B cell (primary cell): ENCODE measurements at regions not wholly inside any gene's neighbourhood (a gene's known extent, or its start where the extent isn't known, plus 50 kb on each side); places are given as distances from the start of the nearest gene placed in this dataset.

Experiments used
- ATAC-seq: fragments of 200-7000 bp; cut with Tn5 transposase; one replicate; pipeline ENCODE4 v1.10.0; 2021; ENCODE audit warnings: low read depth, mild to moderate bottlenecking, moderate number of reproducible peaks, moderate library complexity
- CTCF ChIA-PET: fragments of 350-600 bp; sonication (Branson Sonifier 250); formaldehyde crosslinking; loops from one replicate; lab custom pipeline; 2021; ENCODE audit warnings: antibody characterized with exemption, inconsistent platforms; lab: Charles Lee
- POLR2A ChIA-PET: fragments of 350-600 bp; sonication (Branson Sonifier 250); formaldehyde crosslinking; loops from one replicate; lab custom pipeline; 2021; ENCODE audit warnings: antibody characterized with exemption; lab: Charles Lee
- DNase-seq: peaks from one replicate; pipeline ENCODE4 v3.0.0; 2013
- H2AFZ ChIP-seq: 2 replicates; pipeline ENCODE4 v1.6.1; 2012; ENCODE audit warnings: mild to moderate bottlenecking, low read depth, low read length; ENCODE audit not compliant: insufficient read depth, poor library complexity, severe bottlenecking
- H3K27ac ChIP-seq, 2 donors: 1 replicate in 1 of 2; 2 replicates in 1 of 2; pipeline ENCODE4 v1.5.1; 2012 to 2013; ENCODE audit warnings: low read length in 2 of 2, mild to moderate bottlenecking in 2 of 2, moderate library complexity in 1 of 2
- H3K27me3 ChIP-seq, 4 experiments: fragments of 200-600 bp in 1 of 4; sonication (generic) in 1 of 4; replicated peaks in 1 of 4; 1 replicate in 2 of 4; 2 replicates in 2 of 4; pipeline versions ENCODE4 v1.6.1 to v1.7.0; 2013 to 2016; ENCODE audit warnings: low read length in 3 of 4, mild to moderate bottlenecking in 2 of 4, mixed read lengths in 1 of 4, moderate library complexity in 1 of 4; ENCODE audit not compliant: insufficient read depth in 4 of 4, control insufficient read depth in 3 of 4; ENCODE audit errors: control extremely low read depth in 1 of 4
- H3K36me3 ChIP-seq, 2 experiments: replicated peaks in 1 of 2; 1 replicate in 1 of 2; 2 replicates in 1 of 2; pipeline versions ENCODE4 v1.6.1 to v1.7.1; 2013; ENCODE audit warnings: low read length in 1 of 2; ENCODE audit not compliant: insufficient read depth in 2 of 2, control insufficient read depth in 1 of 2; ENCODE audit errors: control extremely low read depth in 1 of 2, extremely low read depth in 1 of 2
- H3K4me1 ChIP-seq, 2 donors: fragments of 200-600 bp in 1 of 2; sonication (generic) in 1 of 2; 1 replicate in 1 of 2; 2 replicates in 1 of 2; pipeline versions ENCODE4 v1.5.1 to v1.6.1; 2013 to 2017; ENCODE audit warnings: low read length in 2 of 2; ENCODE audit not compliant: control insufficient read depth in 2 of 2, insufficient read depth in 2 of 2
- H3K4me2 ChIP-seq: replicated peaks from 2 replicates; pipeline ENCODE3; 2012; ENCODE audit warnings: mild to moderate bottlenecking, low read depth, low read length; ENCODE audit not compliant: poor library complexity, severe bottlenecking
- H3K4me3 ChIP-seq, 5 experiments: fragments of 200-600 bp in 1 of 5; sonication (generic) in 1 of 5; 1 replicate in 3 of 5; 2 replicates in 2 of 5; pipeline versions ENCODE4 v1.5.1 to v1.7.0; 2011 to 2016; ENCODE audit warnings: low read length in 4 of 5, mild to moderate bottlenecking in 4 of 5, low read depth in 2 of 5, control low read depth in 1 of 5, moderate library complexity in 1 of 5; ENCODE audit not compliant: insufficient read depth in 1 of 5; ENCODE audit errors: control extremely low read depth in 1 of 5, extremely low read depth in 1 of 5
- H3K79me2 ChIP-seq: fragments of 200-600 bp; sonication (generic); one replicate; pipeline ENCODE4 v1.6.0; 2016; ENCODE audit warnings: low read length; ENCODE audit not compliant: control insufficient read depth, insufficient read depth
- H3K9ac ChIP-seq: fragments of 200-600 bp; sonication (generic); 2 replicates; pipeline ENCODE4 v1.6.1; 2017; ENCODE audit warnings: mild to moderate bottlenecking, low read length, moderate library complexity
- H3K9me3 ChIP-seq, 3 donors: one replicate each; pipeline versions ENCODE4 v1.6.1 to v1.7.1; 2013; ENCODE audit warnings: low read length in 2 of 3; ENCODE audit not compliant: control insufficient read depth in 2 of 3, insufficient read depth in 1 of 3; ENCODE audit errors: control extremely low read depth in 1 of 3
- H4K20me1 ChIP-seq: 2 replicates; pipeline ENCODE4 v1.6.0; 2012; ENCODE audit warnings: mild to moderate bottlenecking, low read length; ENCODE audit not compliant: insufficient read depth, control insufficient read depth, poor library complexity, severe bottlenecking
- H3K27ac Mint-ChIP-seq: one replicate; pipeline ENCODE4 v1.8.0; 2021; ENCODE audit warnings: mixed read lengths
- H3K27me3 Mint-ChIP-seq: one replicate; pipeline ENCODE4 v1.8.0; 2021; ENCODE audit warnings: mixed read lengths
- H3K4me1 Mint-ChIP-seq: one replicate; pipeline ENCODE4 v1.8.0; 2021; ENCODE audit warnings: mixed read lengths
- H3K4me3 Mint-ChIP-seq: one replicate; pipeline ENCODE4 v1.8.0; 2021; ENCODE audit warnings: mixed read lengths
- H3K9me3 Mint-ChIP-seq: one replicate; pipeline ENCODE4 v1.8.0; 2022; ENCODE audit warnings: mixed read lengths; ENCODE audit not compliant: insufficient read depth
- EZH2 ChIP-seq: IDR thresholded peaks from 2 replicates; pipeline ENCODE4 v1.6.1; 2012; ENCODE audit warnings: borderline replicate concordance, low read depth, mild to moderate bottlenecking, moderate library complexity, low read length; ENCODE audit not compliant: insufficient read depth, poor library complexity, severe bottlenecking
- WGBS: methylation state at CpG from one replicate; pipeline ENCODE4 v1.1.5; 2013; ENCODE audit warnings: missing lambda C conversion rate; ENCODE audit not compliant: insufficient coverage; 5-methylcytosine and 5-hydroxymethylcytosine counted together
- intact Hi-C: fragments of 100-400 bp; cut with micrococcal nuclease; formaldehyde crosslinking; loops from one replicate; pipeline ENCODE4 v1.10.0; 2022
- TF ChIP-seq, protein P1 (sequence below): fragments of 200-600 bp; IDR thresholded peaks from one replicate; pipeline ENCODE4 v1.8.0; 2022; ENCODE audit warnings: antibody characterized with exemption, mild to moderate bottlenecking

GRCh38 chr2:43097644-43098408 lies 128.6 kb downstream of the ZFP36L2 start:
- CTCF ChIA-PET: interaction anchor here (0.7 kb wide), 1 partner anchor 71 kb away, joined by 4 read pairs; no protein-coding TSS in a partner anchor

More at GRCh38 chr2:43097644-43098408, 128.6 kb downstream of the ZFP36L2 start:
- no peak overlapping the region for H3K4me3 ChIP-seq
- no peak overlapping the region for H2AFZ ChIP-seq
- WGBS: 33% methylated on average over 4 of the region's 7 CpGs
- peaks cover 6% of the 10 kb centered on the region for H3K9me3 Mint-ChIP-seq
- intact Hi-C loops: no loop called here
- H3K27me3 Mint-ChIP-seq: no peaks in the 10 kb centered on the region
- DNase-seq (no peak), ATAC-seq (no peak)
- H3K9ac ChIP-seq: no peak overlapping the region
- POLR2A ChIA-PET: no interaction called here
- H3K4me1 Mint-ChIP-seq: peaks cover 10% of the 10 kb centered on the region
- H3K9me3 ChIP-seq: peaks cover 0 to 3% (median 0%) of the 10 kb centered on the region in 3 donors
- H3K27me3 ChIP-seq: no peaks in the 10 kb centered on the region
- H3K4me2 ChIP-seq: peak overlapping the region; percentile 0
- H3K4me1 ChIP-seq: peaks cover 10 to 24% of the 10 kb centered on the region in 2 donors
- H3K36me3 ChIP-seq: no peaks in the 10 kb centered on the region
- H3K27ac ChIP-seq: no peak overlapping the region
- no peaks in the 10 kb centered on the region for H4K20me1 ChIP-seq
- H3K27ac Mint-ChIP-seq: no peak overlapping the region
- no peaks in the 10 kb centered on the region for H3K79me2 ChIP-seq
- no peak overlapping the region for H3K4me3 Mint-ChIP-seq
- TF ChIP-seq, protein P1, sequence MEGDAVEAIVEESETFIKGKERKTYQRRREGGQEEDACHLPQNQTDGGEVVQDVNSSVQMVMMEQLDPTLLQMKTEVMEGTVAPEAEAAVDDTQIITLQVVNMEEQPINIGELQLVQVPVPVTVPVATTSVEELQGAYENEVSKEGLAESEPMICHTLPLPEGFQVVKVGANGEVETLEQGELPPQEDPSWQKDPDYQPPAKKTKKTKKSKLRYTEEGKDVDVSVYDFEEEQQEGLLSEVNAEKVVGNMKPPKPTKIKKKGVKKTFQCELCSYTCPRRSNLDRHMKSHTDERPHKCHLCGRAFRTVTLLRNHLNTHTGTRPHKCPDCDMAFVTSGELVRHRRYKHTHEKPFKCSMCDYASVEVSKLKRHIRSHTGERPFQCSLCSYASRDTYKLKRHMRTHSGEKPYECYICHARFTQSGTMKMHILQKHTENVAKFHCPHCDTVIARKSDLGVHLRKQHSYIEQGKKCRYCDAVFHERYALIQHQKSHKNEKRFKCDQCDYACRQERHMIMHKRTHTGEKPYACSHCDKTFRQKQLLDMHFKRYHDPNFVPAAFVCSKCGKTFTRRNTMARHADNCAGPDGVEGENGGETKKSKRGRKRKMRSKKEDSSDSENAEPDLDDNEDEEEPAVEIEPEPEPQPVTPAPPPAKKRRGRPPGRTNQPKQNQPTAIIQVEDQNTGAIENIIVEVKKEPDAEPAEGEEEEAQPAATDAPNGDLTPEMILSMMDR: no peak
- no peak for TF ChIP-seq EZH2
